ENCODE measurements at regions not wholly inside any gene's neighbourhood (a gene's known extent, or its start where the extent isn't known, plus 50 kb on each side); places are given as distances from the start of the nearest gene placed in this dataset.

DNA sequence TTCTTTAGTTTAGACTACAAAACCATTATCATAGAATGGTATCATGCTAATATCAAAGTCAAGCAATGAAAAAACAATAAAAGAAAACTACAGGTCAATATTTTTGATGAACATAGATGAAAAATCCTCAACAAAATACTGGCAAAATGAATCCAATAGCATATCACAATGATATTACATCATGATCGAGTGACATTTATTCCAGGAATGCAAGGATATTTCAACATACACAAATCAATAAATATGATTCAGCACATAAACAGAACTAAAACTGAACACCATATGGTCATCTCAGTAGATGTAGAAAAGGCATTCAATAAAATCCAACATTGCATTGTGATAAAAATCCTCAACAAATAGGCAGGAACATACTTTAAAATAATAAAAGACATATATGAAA lies 1657.7 kb downstream of the KCNT2 start:
- no peak overlapping the region for H2AFZ ChIP-seq

DNA sequence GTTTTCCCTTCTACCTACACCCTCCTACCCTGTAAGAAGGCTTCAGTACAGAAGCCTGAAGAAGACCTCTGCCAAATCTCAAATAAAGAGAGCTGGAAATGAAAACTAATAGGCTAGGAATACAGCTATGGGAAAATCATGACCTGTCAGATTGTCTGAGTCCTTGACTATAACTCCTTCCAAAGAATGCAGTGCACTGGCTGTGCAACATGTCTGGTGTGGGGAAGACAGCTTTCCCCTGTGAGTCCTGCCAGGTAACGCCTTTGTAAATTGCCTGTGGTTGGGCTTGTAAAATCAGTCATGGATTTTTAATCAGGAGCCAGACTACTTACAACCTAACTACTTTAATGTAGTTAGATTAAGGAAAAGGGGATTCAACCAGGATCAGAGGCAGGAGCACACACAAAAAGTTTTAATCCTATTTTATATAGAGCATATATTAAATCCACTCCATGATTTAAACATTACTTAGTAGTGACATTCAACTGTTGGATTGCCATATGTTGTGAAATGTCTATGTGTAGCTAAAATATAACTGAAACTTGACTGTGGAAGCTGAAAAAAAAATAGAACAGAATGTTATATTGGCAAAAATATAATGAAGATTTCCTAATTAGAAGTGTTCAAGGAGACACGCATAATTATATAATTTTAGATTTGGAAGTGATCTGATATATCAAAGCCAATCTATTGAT lies 1667.8 kb downstream of the KCNT2 start:
- H4K20me1 ChIP-seq (ENCODE audit: insufficient read depth), result no peaks in the 10 kb centered on the region
- ChIA-PET CTCF (no interaction called here), POLR2A (ENCODE audit: unreplicated experiment) (interaction anchor here (0.7 kb wide), 1 partner anchor 124 kb away, joined by 3 read pairs; no protein-coding TSS in a partner anchor)
- TF ChIP-seq, protein P1, sequence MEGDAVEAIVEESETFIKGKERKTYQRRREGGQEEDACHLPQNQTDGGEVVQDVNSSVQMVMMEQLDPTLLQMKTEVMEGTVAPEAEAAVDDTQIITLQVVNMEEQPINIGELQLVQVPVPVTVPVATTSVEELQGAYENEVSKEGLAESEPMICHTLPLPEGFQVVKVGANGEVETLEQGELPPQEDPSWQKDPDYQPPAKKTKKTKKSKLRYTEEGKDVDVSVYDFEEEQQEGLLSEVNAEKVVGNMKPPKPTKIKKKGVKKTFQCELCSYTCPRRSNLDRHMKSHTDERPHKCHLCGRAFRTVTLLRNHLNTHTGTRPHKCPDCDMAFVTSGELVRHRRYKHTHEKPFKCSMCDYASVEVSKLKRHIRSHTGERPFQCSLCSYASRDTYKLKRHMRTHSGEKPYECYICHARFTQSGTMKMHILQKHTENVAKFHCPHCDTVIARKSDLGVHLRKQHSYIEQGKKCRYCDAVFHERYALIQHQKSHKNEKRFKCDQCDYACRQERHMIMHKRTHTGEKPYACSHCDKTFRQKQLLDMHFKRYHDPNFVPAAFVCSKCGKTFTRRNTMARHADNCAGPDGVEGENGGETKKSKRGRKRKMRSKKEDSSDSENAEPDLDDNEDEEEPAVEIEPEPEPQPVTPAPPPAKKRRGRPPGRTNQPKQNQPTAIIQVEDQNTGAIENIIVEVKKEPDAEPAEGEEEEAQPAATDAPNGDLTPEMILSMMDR (conservative IDR thresholded peaks at IDR 0.05), result no peak
- TF ChIP-seq EZH2 (IDR thresholded peaks at IDR 0.05; ENCODE audit: low read depth), result no peak
- no peak overlapping the region for H3K4me2 ChIP-seq
- no peaks in the 10 kb centered on the region for H3K4me1 ChIP-seq (replicated peaks; ENCODE audit: insufficient read depth)
- no peaks in the 10 kb centered on the region for H3K9me3 ChIP-seq (ENCODE audit: insufficient read depth, low read depth)
- H3F3A ChIP-seq (ENCODE audit: insufficient read depth, low read depth), result no peaks in the 10 kb centered on the region
- no peaks in the 10 kb centered on the region for H3K27me3 ChIP-seq (ENCODE audit: insufficient read depth, low read depth)
- no TSS peak for BruUV-seq (replicated peaks)
- no peak for DNase-seq
- H2AFZ ChIP-seq, result 0 out of 2 replicates have a peak overlapping the region, but pooled peaks have one; percentile 33
- H3K36me3 ChIP-seq (ENCODE audit: low read depth), result no peaks in the 10 kb centered on the region
- intact Hi-C loops (cut with micrococcal nuclease; ENCODE audit: unreplicated experiment), result no loop called here
- H3K79me2 ChIP-seq (ENCODE audit: low read depth), result no peaks in the 10 kb centered on the region
- H3K27ac ChIP-seq, result no peak overlapping the region
- H3K4me3 ChIP-seq, result no peak overlapping the region
- H3K9me2 ChIP-seq (ENCODE audit: insufficient read depth), result no peaks in the 10 kb centered on the region

More for the DNA sequence above, 1657.7 kb downstream of the KCNT2 start:
- Histone ChIP-seq H3K36me3 (ENCODE audit: low read depth) (no peaks in the 10 kb centered on the region), H3K4me2 (no peak overlapping the region), H3K79me2 (ENCODE audit: low read depth) (no peaks in the 10 kb centered on the region), H3F3A (ENCODE audit: insufficient read depth, low read depth) (no peaks in the 10 kb centered on the region), H3K27me3 (ENCODE audit: insufficient read depth, low read depth) (no peaks in the 10 kb centered on the region), H3K4me3 (no peak overlapping the region), H3K27ac (no peak overlapping the region), H3K9me3 (ENCODE audit: insufficient read depth, low read depth) (no peaks in the 10 kb centered on the region; the same call in 1 of the 2 replicates), H3K9me2 (ENCODE audit: insufficient read depth) (no peaks in the 10 kb centered on the region), H3K4me1 (replicated peaks; ENCODE audit: insufficient read depth) (no peaks in the 10 kb centered on the region), H4K20me1 (ENCODE audit: insufficient read depth) (no peaks in the 10 kb centered on the region)
- no peak for DNase-seq
- no TSS peak for BruUV-seq (replicated peaks)
- POLR2A ChIA-PET (ENCODE audit: unreplicated experiment), result no interaction called here
- TF ChIP-seq EZH2 (IDR thresholded peaks at IDR 0.05; ENCODE audit: low read depth), result no peak
- TF ChIP-seq, protein P1 (conservative IDR thresholded peaks at IDR 0.05), result no peak
- intact Hi-C loops (cut with micrococcal nuclease; ENCODE audit: unreplicated experiment), result no loop called here
- CTCF ChIA-PET, result no interaction called here

DNA sequence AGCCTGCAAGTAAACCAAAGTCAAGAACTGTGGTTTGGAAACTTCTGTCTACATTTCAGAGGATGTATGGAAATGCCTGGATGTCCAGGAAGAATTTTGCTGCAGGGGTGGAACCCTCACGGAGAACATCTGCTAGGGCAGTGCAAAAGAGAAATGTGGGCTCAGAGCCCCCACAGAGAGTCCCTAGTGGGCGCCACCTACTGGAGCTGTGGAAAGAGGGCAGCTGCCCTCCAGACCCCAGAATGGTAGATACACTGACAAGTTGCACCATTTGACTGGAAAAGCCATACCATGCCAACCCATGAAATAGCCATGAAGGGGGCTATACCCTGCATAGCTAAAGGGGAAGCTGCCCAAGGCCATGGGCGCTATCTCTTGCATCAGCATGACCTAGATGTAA lies 1672.4 kb downstream of the KCNT2 start:
- intact Hi-C loops (cut with micrococcal nuclease; ENCODE audit: unreplicated experiment), result no loop called here
- DNase-seq, result no peak

More for the DNA sequence above, 1672.4 kb downstream of the KCNT2 start:
- H3K4me2 ChIP-seq, result no peak overlapping the region
- no peaks in the 10 kb centered on the region for H3K4me1 ChIP-seq (replicated peaks; ENCODE audit: insufficient read depth)
- POLR2A ChIA-PET (ENCODE audit: unreplicated experiment), result no interaction called here
- no peaks in the 10 kb centered on the region for H3K9me2 ChIP-seq (ENCODE audit: insufficient read depth)
- H3K79me2 ChIP-seq (ENCODE audit: low read depth), result no peaks in the 10 kb centered on the region
- no peak overlapping the region for H3K4me3 ChIP-seq
- H3K27ac ChIP-seq, result no peak overlapping the region
- H3K27me3 ChIP-seq (ENCODE audit: insufficient read depth, low read depth), result no peaks in the 10 kb centered on the region
- TF ChIP-seq, protein P1 (conservative IDR thresholded peaks at IDR 0.05), result no peak
- no peak for TF ChIP-seq EZH2 (IDR thresholded peaks at IDR 0.05; ENCODE audit: low read depth)
- no peak overlapping the region for H2AFZ ChIP-seq
- H3F3A ChIP-seq (ENCODE audit: insufficient read depth, low read depth), result no peaks in the 10 kb centered on the region
- BruUV-seq (replicated peaks), result no TSS peak
- no peaks in the 10 kb centered on the region for H3K36me3 ChIP-seq (ENCODE audit: low read depth)
- no peaks in the 10 kb centered on the region for H3K9me3 ChIP-seq (ENCODE audit: insufficient read depth, low read depth)
- no peaks in the 10 kb centered on the region for H4K20me1 ChIP-seq (ENCODE audit: insufficient read depth)
- CTCF ChIA-PET, result interaction anchor here (0.6 kb wide), 1 partner anchor 8 kb away, joined by 3 read pairs; no protein-coding TSS in a partner anchor

Measured in PC-9 (cell line).